NB4 (cell line): ENCODE measurements at regions not wholly inside any gene's neighbourhood (a gene's known extent, or its start where the extent isn't known, plus 50 kb on each side); places are given as distances from the start of the nearest gene placed in this dataset.

ENCODE experiments used
- POLR2A ChIP-seq: IDR thresholded peaks from 2 replicates; pipeline ENCODE4 v1.6.1; 2011; ENCODE audit warnings: mild to moderate bottlenecking; ENCODE audit not compliant: insufficient read length; ENCODE audit errors: extremely low read depth
- TF ChIP-seq, protein P1 (sequence below): IDR thresholded peaks from one replicate; pipeline ENCODE4 v1.5.1; 2012; ENCODE audit warnings: low read depth, low read length
- TF ChIP-seq, protein P2 (sequence below): IDR thresholded peaks from 2 replicates; pipeline ENCODE4 v1.6.1; 2011; ENCODE audit warnings: low read depth, low read length

DNA sequence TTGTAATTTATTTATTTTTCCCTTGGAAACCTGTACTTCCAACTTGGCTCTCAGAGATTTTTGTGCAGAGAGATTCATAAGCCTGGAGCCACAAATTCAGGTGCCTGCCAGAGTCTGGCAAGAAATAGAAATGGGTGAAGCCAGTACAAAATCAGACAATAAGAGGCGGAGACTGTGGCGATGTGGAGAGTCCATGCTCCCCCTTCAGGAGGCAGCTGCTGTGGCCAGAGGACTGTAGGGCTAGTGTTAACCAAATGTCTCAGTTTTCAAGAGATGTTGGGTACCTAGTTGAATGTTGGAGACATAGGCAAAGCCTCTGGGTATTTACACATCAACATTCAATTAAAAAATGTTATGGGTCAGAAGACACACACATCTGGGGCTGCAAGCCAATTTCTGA is 208.6 kb downstream of the PSAT1 start:
- TF ChIP-seq POLR2A = no peak
- TF ChIP-seq, protein P1, sequence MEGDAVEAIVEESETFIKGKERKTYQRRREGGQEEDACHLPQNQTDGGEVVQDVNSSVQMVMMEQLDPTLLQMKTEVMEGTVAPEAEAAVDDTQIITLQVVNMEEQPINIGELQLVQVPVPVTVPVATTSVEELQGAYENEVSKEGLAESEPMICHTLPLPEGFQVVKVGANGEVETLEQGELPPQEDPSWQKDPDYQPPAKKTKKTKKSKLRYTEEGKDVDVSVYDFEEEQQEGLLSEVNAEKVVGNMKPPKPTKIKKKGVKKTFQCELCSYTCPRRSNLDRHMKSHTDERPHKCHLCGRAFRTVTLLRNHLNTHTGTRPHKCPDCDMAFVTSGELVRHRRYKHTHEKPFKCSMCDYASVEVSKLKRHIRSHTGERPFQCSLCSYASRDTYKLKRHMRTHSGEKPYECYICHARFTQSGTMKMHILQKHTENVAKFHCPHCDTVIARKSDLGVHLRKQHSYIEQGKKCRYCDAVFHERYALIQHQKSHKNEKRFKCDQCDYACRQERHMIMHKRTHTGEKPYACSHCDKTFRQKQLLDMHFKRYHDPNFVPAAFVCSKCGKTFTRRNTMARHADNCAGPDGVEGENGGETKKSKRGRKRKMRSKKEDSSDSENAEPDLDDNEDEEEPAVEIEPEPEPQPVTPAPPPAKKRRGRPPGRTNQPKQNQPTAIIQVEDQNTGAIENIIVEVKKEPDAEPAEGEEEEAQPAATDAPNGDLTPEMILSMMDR = no peak
- TF ChIP-seq, protein P2, sequence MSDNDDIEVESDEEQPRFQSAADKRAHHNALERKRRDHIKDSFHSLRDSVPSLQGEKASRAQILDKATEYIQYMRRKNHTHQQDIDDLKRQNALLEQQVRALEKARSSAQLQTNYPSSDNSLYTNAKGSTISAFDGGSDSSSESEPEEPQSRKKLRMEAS = no peak
